Activated T-cell treated with anti-CD3 and anti-CD28 coated beads, Interleukin-2, amount 50 U/mL, for 4 hours (primary cell): ENCODE measurements at regions not wholly inside any gene's neighbourhood (a gene's known extent, or its start where the extent isn't known, plus 50 kb on each side); places are given as distances from the start of the nearest gene placed in this dataset.
"Not testable (repeated sequence)": the region's sequence is repeated elsewhere in the genome, so short reads cannot be mapped to it uniquely, and the experiment has no call there.

Experiments used
- ATAC-seq, 2 donors: fragments of 200-7000 bp; cut with Tn5 transposase; one replicate each; pipeline ENCODE4 v1.10.0; 2021
- DNase-seq: peaks from one replicate; pipeline ENCODE4 v3.0.0-alpha.2; 2020
- H3K27me3 Mint-ChIP-seq: one replicate; pipeline ENCODE4 v1.8.0; 2021; ENCODE audit warnings: low read depth, mixed read lengths
- H3K36me3 Mint-ChIP-seq: one replicate; pipeline ENCODE4 v1.8.0; 2022; ENCODE audit warnings: mixed read lengths; ENCODE audit not compliant: insufficient read depth
- H3K4me1 Mint-ChIP-seq: one replicate; pipeline ENCODE4 v1.8.0; 2021; ENCODE audit warnings: low read depth, mixed read lengths
- H3K4me3 Mint-ChIP-seq: one replicate; pipeline ENCODE4 v1.8.0; 2021; ENCODE audit warnings: mild to moderate bottlenecking, moderate library complexity, mixed read lengths
- H3K9me3 Mint-ChIP-seq: one replicate; pipeline ENCODE4 v1.8.0; 2021; ENCODE audit warnings: mixed read lengths

- no peak overlapping the region for H3K4me3 Mint-ChIP-seq
- H3K27me3 Mint-ChIP-seq = no peaks in the 10 kb centered on the region
- H3K4me1 Mint-ChIP-seq = no peaks in the 10 kb centered on the region
- ATAC-seq (no peak), DNase-seq (no peak)
- no peaks in the 10 kb centered on the region for H3K36me3 Mint-ChIP-seq
- H3K9me3 Mint-ChIP-seq = peaks cover 6% of the 10 kb centered on the region
Measured at GRCh38 chr10:20616056-20616671, 280.9 kb downstream of the NEBL start.

DNA sequence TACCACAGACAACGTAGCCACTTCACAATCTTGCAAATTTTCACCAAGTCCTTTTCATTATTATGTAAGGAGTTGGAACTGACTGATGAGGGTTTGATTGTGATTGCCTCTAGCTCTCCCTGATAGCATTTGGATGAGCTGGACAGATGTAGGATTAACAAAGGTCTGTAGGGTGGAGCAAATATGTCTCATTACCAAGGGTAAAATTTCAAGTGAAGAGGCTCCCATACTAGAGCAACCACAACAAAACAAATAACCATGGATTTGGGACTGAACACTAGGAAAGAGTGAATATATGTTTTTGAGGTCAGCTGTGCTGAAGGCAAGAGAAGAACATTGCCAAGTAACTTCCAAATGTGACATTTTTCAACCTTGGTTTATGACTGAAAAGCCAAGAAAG, 281.7 kb downstream of the NEBL start:
- H3K4me3 Mint-ChIP-seq = no peak overlapping the region
- no peaks in the 10 kb centered on the region for H3K36me3 Mint-ChIP-seq
- ATAC-seq (no peak), DNase-seq (no peak)
- peaks cover 6% of the 10 kb centered on the region for H3K9me3 Mint-ChIP-seq
- no peaks in the 10 kb centered on the region for H3K27me3 Mint-ChIP-seq
- no peaks in the 10 kb centered on the region for H3K4me1 Mint-ChIP-seq

DNA sequence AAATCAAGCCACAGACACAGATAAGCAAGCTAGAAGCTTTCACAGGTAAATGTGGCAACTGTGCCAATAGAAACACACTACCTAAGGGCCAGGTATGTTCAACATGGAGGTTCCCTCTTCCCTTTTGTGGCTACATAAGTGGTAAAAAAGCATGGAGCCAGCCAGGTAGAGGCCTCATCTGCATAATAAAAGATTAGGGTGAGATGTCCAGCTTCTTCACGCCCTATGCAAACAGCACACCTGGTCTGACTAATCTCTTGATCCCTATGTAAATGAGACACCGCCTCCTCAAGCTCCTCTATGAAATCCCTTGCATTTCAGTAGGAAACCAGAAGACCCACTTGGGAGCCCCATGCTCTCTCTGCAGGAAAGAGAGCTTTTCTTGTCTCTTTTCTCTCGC, 282.2 kb downstream of the NEBL start:
- no peak overlapping the region for H3K4me3 Mint-ChIP-seq
- H3K27me3 Mint-ChIP-seq = no peaks in the 10 kb centered on the region
- peaks cover 6% of the 10 kb centered on the region for H3K9me3 Mint-ChIP-seq
- no peaks in the 10 kb centered on the region for H3K4me1 Mint-ChIP-seq
- no peaks in the 10 kb centered on the region for H3K36me3 Mint-ChIP-seq
- no peak for DNase-seq
- no peak for ATAC-seq

DNA sequence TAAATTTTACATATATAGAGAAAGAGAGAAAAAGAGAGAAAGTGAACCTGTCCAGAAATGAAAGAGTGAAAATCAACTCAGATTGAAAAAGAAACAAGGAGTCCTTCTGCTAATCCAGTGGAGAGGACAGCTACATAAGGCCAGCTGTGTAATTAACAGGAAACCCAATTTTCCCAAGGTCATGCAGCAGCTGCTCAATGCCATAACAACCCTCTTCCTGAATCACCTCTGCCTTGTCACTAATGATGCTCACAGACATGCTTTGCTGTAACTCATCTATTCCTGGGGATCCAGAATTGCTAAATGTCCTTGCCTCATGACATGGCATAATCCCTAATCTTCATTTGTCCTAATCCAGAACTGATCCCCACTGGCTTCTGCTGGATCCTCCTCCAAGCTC, 288.6 kb downstream of the NEBL start:
- no peaks in the 10 kb centered on the region for H3K36me3 Mint-ChIP-seq
- H3K4me3 Mint-ChIP-seq = no peak overlapping the region
- no peak for ATAC-seq
- no peaks in the 10 kb centered on the region for H3K4me1 Mint-ChIP-seq
- H3K27me3 Mint-ChIP-seq = no peaks in the 10 kb centered on the region
- no peaks in the 10 kb centered on the region for H3K9me3 Mint-ChIP-seq
- DNase-seq = no peak

DNA sequence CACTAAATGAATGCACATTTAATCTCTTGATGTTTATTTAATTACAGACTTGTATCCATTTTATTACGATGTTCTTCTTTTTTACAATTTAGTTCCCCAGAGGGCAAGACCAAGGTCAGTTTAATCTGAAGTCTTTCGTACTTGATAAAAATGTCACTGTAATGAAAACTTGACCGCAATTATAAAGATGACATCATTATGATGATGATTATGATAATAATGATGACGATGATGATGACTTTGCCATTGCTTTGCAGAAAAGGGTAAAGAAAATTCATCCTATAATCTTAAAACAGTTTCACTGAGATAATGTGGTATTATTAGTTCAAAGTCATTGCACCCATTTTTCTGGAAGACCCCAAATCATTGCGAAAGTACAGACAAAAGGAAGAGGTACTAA, 290.1 kb downstream of the NEBL start:
- no peak overlapping the region for H3K4me3 Mint-ChIP-seq
- DNase-seq = no peak
- no peaks in the 10 kb centered on the region for H3K4me1 Mint-ChIP-seq
- ATAC-seq = no peak
- no peaks in the 10 kb centered on the region for H3K27me3 Mint-ChIP-seq
- no peaks in the 10 kb centered on the region for H3K36me3 Mint-ChIP-seq
- H3K9me3 Mint-ChIP-seq = no peaks in the 10 kb centered on the region

DNA sequence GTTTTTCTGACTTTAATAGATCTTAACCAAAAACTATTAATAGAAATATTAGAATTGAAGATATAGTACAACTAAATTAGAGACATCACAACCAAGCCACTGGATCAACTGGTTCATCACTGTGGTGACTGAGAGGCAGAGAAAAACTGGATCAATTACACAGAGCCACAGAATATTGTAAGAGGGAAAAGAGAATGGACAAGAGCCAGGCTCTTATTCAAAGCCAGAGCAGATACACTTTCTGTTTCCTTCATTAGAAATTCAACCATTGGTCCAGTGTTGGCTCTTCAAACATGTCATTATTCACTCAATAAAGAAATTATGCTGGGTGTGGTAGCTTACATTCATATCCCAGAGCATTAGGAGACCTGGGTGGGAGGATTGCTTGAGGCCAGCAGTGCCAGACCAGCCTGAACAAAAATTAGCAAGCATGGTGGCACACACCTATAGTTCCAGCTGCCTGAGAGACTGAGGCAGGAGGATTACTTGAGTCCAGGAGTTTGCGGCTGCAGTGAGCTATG, 295.1 kb downstream of the NEBL start:
- ATAC-seq = no peak

DNA sequence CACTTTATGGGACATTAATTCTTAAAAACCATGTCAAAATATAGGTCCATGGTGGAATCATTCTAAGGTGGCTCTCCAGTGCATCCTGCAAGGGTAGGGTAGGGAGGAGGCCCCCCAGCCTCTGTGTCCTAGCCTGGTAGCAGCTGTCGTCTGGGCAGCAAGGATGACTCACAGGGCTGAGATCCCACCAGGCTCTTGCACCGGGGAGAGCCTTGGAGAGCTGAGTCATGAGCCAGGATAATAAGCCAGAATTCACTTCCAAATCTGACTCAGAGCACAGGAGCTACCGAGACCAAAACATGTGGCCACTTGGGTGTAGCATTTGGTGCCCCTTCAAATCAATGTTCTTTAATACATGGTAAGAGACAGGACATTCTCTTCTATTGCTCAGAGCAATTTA, 298.5 kb downstream of the NEBL start:
- Mint-ChIP-seq H3K36me3 (no peaks in the 10 kb centered on the region), H3K4me1 (no peaks in the 10 kb centered on the region), H3K4me3 (no peak overlapping the region), H3K9me3 (no peaks in the 10 kb centered on the region), H3K27me3 (no peaks in the 10 kb centered on the region)
- DNase-seq (no peak), ATAC-seq (no peak)

More for the DNA sequence above, 295.1 kb downstream of the NEBL start:
- no peak for DNase-seq
- Mint-ChIP-seq H3K4me3 (no peak overlapping the region), H3K36me3 (no peaks in the 10 kb centered on the region), H3K4me1 (no peaks in the 10 kb centered on the region), H3K9me3 (no peaks in the 10 kb centered on the region), H3K27me3 (no peaks in the 10 kb centered on the region)

- no peaks in the 10 kb centered on the region for H3K36me3 Mint-ChIP-seq
- no peaks in the 10 kb centered on the region for H3K4me1 Mint-ChIP-seq
- no peak overlapping the region for H3K4me3 Mint-ChIP-seq
- no peak for ATAC-seq
- no peaks in the 10 kb centered on the region for H3K9me3 Mint-ChIP-seq
- H3K27me3 Mint-ChIP-seq = no peaks in the 10 kb centered on the region
- DNase-seq = no peak
Measured at GRCh38 chr10:20596911-20597310, 300.2 kb downstream of the NEBL start.

- no peak for DNase-seq
- H3K9me3 Mint-ChIP-seq = no peaks in the 10 kb centered on the region
- H3K27me3 Mint-ChIP-seq = no peaks in the 10 kb centered on the region
- no peak for ATAC-seq
- no peak overlapping the region for H3K4me3 Mint-ChIP-seq
- H3K36me3 Mint-ChIP-seq = no peaks in the 10 kb centered on the region
- H3K4me1 Mint-ChIP-seq = no peaks in the 10 kb centered on the region
Measured at GRCh38 chr10:20596065-20596755, 300.9 kb downstream of the NEBL start.

DNA sequence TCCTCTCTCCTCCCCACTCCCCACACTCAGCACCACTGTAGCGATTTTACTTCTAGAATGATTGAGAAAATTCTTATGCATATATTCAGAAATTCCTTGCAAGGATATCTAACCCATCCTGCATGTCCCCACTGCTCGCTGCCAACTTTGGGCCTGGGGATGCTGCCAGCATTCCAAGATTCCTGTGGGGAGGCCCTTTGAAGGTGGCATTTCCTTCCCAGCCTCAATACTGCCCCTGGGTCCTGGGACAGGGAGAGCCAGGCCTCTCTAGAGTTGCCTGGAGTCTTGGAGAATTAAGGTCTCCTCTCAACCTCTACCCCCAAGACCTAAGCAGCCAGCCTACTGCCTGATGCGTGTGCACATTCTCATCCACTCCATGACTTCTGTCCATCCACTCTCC, 303.5 kb downstream of the NEBL start:
- no peak for ATAC-seq
- no peak for DNase-seq
- no peaks in the 10 kb centered on the region for H3K9me3 Mint-ChIP-seq
- H3K4me3 Mint-ChIP-seq = no peak overlapping the region
- no peaks in the 10 kb centered on the region for H3K27me3 Mint-ChIP-seq
- H3K36me3 Mint-ChIP-seq = no peaks in the 10 kb centered on the region
- H3K4me1 Mint-ChIP-seq = no peaks in the 10 kb centered on the region

DNA sequence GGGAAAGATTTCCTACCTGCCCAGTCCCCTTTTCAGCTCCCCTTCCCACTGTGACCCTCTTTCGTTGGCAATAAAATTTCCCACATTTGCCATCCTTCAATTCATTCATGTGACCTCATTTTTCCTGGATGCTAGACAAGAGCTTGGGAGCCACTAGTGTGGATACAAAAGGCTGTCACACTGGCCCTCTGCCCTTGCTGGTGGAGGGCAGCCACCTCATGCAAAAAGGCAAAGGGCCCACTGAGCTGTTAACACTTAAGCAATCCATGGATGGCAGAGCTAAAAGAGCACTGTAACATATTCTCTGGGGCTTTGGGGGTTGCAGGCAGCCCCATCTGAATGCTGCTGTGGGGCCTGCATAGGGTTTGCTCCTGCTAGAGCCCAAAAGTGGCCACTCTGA, 315.1 kb downstream of the NEBL start:
- Mint-ChIP-seq H3K4me1 (no peaks in the 10 kb centered on the region), H3K9me3 (peaks cover 29% of the 10 kb centered on the region), H3K4me3 (no peak overlapping the region), H3K27me3 (no peaks in the 10 kb centered on the region), H3K36me3 (no peaks in the 10 kb centered on the region)
- DNase-seq (no peak), ATAC-seq (no peak)

DNA sequence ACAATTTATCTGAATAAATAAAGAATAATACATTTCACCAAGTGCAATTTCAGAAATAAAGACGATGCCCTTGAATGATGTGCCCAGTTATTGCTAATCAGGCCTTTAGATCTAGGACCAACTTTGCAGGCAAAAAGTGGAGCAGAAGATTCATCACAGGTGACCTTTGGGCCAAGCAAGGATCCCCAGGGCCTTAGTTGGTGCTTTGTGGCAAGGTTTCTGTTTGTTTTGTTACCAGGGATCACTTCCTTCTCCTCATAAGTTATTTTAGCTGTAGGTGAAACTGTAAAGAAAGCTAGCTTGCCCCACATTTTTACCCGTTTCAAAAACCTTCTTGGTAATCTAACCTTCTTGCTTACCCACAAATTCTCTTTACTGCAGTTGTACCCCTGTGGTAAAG, 323.2 kb downstream of the NEBL start:
- ATAC-seq = no peak
- Mint-ChIP-seq H3K4me1 (no peaks in the 10 kb centered on the region), H3K36me3 (no peaks in the 10 kb centered on the region), H3K9me3 (no peaks in the 10 kb centered on the region), H3K4me3 (no peak overlapping the region), H3K27me3 (no peaks in the 10 kb centered on the region)
- no peak for DNase-seq

- not testable (repeated sequence) for ATAC-seq, H3K36me3 Mint-ChIP-seq, H3K4me3 Mint-ChIP-seq, DNase-seq, H3K9me3 Mint-ChIP-seq, H3K27me3 Mint-ChIP-seq, H3K4me1 Mint-ChIP-seq
Measured at GRCh38 chr10:20555990-20556389, 341.1 kb downstream of the NEBL start.

DNA sequence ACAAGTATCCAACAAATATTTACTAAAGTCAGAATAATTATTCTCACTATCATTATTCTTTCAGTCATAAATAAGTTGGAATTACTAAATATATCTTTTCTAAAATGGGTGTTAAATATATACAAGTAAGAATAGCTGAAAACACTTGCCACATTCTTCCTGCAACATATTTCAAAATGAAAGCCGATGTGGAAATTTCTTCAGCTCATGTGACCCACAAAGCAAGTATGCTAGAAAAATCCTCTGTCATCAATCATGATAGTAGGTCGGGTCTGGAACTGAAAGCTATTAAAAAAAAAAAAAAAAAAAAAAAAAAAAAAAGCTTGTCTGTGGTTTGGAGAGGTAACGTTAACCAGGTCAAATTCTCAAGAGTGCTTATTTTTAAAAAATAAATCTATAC, 344.7 kb downstream of the NEBL start:
- Mint-ChIP-seq H3K4me3 (no peak overlapping the region), H3K4me1 (no peaks in the 10 kb centered on the region), H3K27me3 (no peaks in the 10 kb centered on the region), H3K36me3 (no peaks in the 10 kb centered on the region), H3K9me3 (peaks cover 3% of the 10 kb centered on the region)
- no peak for ATAC-seq
- no peak for DNase-seq

GRCh38 chr10:20551761-20552160, 345.4 kb downstream of the NEBL start:
- H3K4me1 Mint-ChIP-seq = no peaks in the 10 kb centered on the region
- no peak overlapping the region for H3K4me3 Mint-ChIP-seq
- no peaks in the 10 kb centered on the region for H3K36me3 Mint-ChIP-seq
- no peaks in the 10 kb centered on the region for H3K27me3 Mint-ChIP-seq
- ATAC-seq (no peak), DNase-seq (no peak)
- peaks cover 3% of the 10 kb centered on the region for H3K9me3 Mint-ChIP-seq
